ENCODE measurements at regions not wholly inside any gene's neighbourhood (a gene's known extent, or its start where the extent isn't known, plus 50 kb on each side); places are given as distances from the start of the nearest gene placed in this dataset.

- no peak for DNase-seq (ENCODE audit: low read depth)
- H3K4me3 ChIP-seq (ENCODE audit: low read length): no peak overlapping the region
- no peak for TF ChIP-seq CTCF (IDR thresholded peaks at IDR 0.05; ENCODE audit: insufficient read depth, low read depth, low read length, missing control alignments)
Observed at GRCh38 chr10:44316922-44317215, 68.0 kb downstream of the CXCL12 start.

GRCh38 chr10:44316187-44316921 lies 68.5 kb downstream of the CXCL12 start:
- H3K4me3 ChIP-seq (ENCODE audit: low read length): no peak overlapping the region
- DNase-seq (ENCODE audit: low read depth): no peak
- no peak for TF ChIP-seq CTCF (IDR thresholded peaks at IDR 0.05; ENCODE audit: insufficient read depth, low read depth, low read length, missing control alignments)

- no peak overlapping the region for H3K4me3 ChIP-seq (ENCODE audit: low read length)
- no peak for DNase-seq (ENCODE audit: low read depth)
- no peak for TF ChIP-seq CTCF (IDR thresholded peaks at IDR 0.05; ENCODE audit: insufficient read depth, low read depth, low read length, missing control alignments)
Observed at GRCh38 chr10:44314802-44315460, 70.0 kb downstream of the CXCL12 start.

- TF ChIP-seq CTCF (IDR thresholded peaks at IDR 0.05; ENCODE audit: insufficient read depth, low read depth, low read length, missing control alignments): no peak
- no peak overlapping the region for H3K4me3 ChIP-seq (ENCODE audit: low read length)
- DNase-seq (ENCODE audit: low read depth): no peak
Observed at GRCh38 chr10:44313761-44314165, 71.1 kb downstream of the CXCL12 start.

GRCh38 chr10:44312401-44312800 lies 72.5 kb downstream of the CXCL12 start:
- no peak for TF ChIP-seq CTCF (IDR thresholded peaks at IDR 0.05; ENCODE audit: insufficient read depth, low read depth, low read length, missing control alignments)
- no peak for DNase-seq (ENCODE audit: low read depth)
- no peak overlapping the region for H3K4me3 ChIP-seq (ENCODE audit: low read length)

- TF ChIP-seq CTCF (IDR thresholded peaks at IDR 0.05; ENCODE audit: insufficient read depth, low read depth, low read length, missing control alignments): no peak
- H3K4me3 ChIP-seq (ENCODE audit: low read length): no peak overlapping the region
- no peak for DNase-seq (ENCODE audit: low read depth)
Observed at GRCh38 chr10:44311563-44312051, 73.3 kb downstream of the CXCL12 start.

Measured in epithelial cell of esophagus (primary cell).